ENCODE measurements at regions not wholly inside any gene's neighbourhood (a gene's known extent, or its start where the extent isn't known, plus 50 kb on each side); places are given as distances from the start of the nearest gene placed in this dataset.

DNA sequence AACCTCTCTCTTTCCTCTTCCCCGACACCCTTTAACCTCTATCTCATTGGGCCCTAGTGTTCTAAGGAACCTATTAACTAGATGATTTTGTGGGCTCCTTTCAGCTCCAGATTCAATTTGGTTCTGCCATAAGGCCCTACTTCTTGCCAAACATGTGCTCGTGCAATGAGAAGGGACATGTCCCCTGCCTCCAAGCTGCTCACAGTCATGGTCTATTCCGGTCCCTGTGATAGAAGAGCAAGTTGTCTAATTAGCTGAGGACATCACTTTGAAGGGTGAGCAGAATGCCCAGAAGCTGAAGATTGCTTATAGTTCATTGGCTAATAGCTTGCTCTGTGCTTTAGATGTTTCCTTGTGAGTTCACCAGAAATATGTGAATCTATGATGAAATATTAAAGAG lies 76.2 kb downstream of the ZNF648 start:
- no peak for TF ChIP-seq EP300 (IDR thresholded peaks at IDR 0.05; ENCODE audit: borderline replicate concordance)
- no peak for TF ChIP-seq CREB1 (IDR thresholded peaks at IDR 0.05; ENCODE audit: low read depth)
- no peak for TF ChIP-seq RAD21 (IDR thresholded peaks at IDR 0.05; ENCODE audit: low read depth)
- TF ChIP-seq, protein P1, sequence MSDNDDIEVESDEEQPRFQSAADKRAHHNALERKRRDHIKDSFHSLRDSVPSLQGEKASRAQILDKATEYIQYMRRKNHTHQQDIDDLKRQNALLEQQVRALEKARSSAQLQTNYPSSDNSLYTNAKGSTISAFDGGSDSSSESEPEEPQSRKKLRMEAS (IDR thresholded peaks at IDR 0.05) = no peak
- no peak for TF ChIP-seq FOXM1 (IDR thresholded peaks at IDR 0.05; ENCODE audit: borderline replicate concordance, low read depth)
- no peak for TF ChIP-seq CEBPB (IDR thresholded peaks at IDR 0.05)
- no peak for TF ChIP-seq NFIC (IDR thresholded peaks at IDR 0.05)
- TF ChIP-seq ZBTB7A (IDR thresholded peaks at IDR 0.05; ENCODE audit: low read depth) = no peak
- no peak for TF ChIP-seq EGR1 (IDR thresholded peaks at IDR 0.05)
- no peak for TF ChIP-seq TAF1 (IDR thresholded peaks at IDR 0.05; ENCODE audit: low read depth)
- TF ChIP-seq, protein P2, sequence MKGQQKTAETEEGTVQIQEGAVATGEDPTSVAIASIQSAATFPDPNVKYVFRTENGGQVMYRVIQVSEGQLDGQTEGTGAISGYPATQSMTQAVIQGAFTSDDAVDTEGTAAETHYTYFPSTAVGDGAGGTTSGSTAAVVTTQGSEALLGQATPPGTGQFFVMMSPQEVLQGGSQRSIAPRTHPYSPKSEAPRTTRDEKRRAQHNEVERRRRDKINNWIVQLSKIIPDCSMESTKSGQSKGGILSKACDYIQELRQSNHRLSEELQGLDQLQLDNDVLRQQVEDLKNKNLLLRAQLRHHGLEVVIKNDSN (IDR thresholded peaks at IDR 0.05) = no peak

Data from Ishikawa (cell line).